Naive B cell (primary cell): ENCODE measurements at regions not wholly inside any gene's neighbourhood (a gene's known extent, or its start where the extent isn't known, plus 50 kb on each side); places are given as distances from the start of the nearest gene placed in this dataset.
"Not testable (repeated sequence)": the region's sequence is repeated elsewhere in the genome, so short reads cannot be mapped to it uniquely, and the experiment has no call there.

Source experiments
- ATAC-seq, 2 donors: fragments of 150-1000 bp; cut with Tn5 transposase; 2 replicates each; pipeline ENCODE4 v1.10.0; 2021; ENCODE audit warnings: low read depth in 2 of 2, mild to moderate bottlenecking in 2 of 2, moderate library complexity in 2 of 2
- DNase-seq: peaks from one replicate; pipeline ENCODE4 v3.0.0; 2022
- H3K27ac Mint-ChIP-seq, 6 donors: one replicate each; pipeline ENCODE4 v1.8.0; 2020 to 2022; ENCODE audit warnings: mild to moderate bottlenecking in 6 of 6, mixed read lengths in 6 of 6, moderate library complexity in 5 of 6, inconsistent platforms in 2 of 6
- H3K27me3 Mint-ChIP-seq, 3 donors: one replicate each; pipeline ENCODE4 v1.8.0; 2021 to 2022; ENCODE audit warnings: mixed read lengths in 3 of 3, mild to moderate bottlenecking in 1 of 3
- H3K36me3 Mint-ChIP-seq, 2 donors: one replicate each; pipeline ENCODE4 v1.8.0; 2020 to 2022; ENCODE audit warnings: mixed read lengths in 2 of 2, inconsistent platforms in 1 of 2, mild to moderate bottlenecking in 1 of 2
- H3K4me1 Mint-ChIP-seq, 3 donors: one replicate each; pipeline ENCODE4 v1.8.0; 2020 to 2022; ENCODE audit warnings: mixed read lengths in 3 of 3, inconsistent platforms in 1 of 3, mild to moderate bottlenecking in 1 of 3, moderate library complexity in 1 of 3
- H3K4me3 Mint-ChIP-seq, 8 donors: one replicate each; pipeline ENCODE4 v1.8.0; 2020 to 2022; ENCODE audit warnings: mild to moderate bottlenecking in 8 of 8, mixed read lengths in 8 of 8, moderate library complexity in 8 of 8, inconsistent platforms in 2 of 8
- H3K9me3 Mint-ChIP-seq, 7 donors: one replicate each; pipeline ENCODE4 v1.8.0; 2020 to 2022; ENCODE audit warnings: mixed read lengths in 7 of 7, mild to moderate bottlenecking in 5 of 7, inconsistent platforms in 2 of 7, moderate library complexity in 1 of 7

DNA sequence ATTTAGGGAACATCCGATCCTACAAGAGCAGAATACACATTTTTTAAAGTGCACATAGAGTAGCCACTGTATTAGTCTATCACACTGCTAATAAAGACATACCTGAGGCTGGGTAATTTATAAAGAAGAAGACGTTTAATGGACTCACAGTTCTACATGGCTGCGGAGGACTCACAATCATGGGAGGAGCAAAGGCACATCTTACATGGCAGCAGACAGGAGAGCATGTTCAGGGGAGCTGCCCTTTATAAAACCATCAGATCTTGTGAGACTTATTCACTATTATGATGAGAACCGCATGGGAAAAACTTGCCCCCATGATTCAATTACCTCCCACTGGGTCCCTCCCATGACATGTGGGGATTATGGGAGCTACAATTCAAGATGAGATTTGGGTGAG is 421.5 kb downstream of the EDEM1 start:
- DNase-seq, H3K36me3 Mint-ChIP-seq, ATAC-seq, H3K4me3 Mint-ChIP-seq, H3K4me1 Mint-ChIP-seq, H3K27ac Mint-ChIP-seq: not testable (repeated sequence)
- peaks cover 0 to 16% (median 4%) of the 10 kb centered on the region in 7 donors for H3K9me3 Mint-ChIP-seq
- peaks cover 0 to 11% (median 0%) of the 10 kb centered on the region in 3 donors for H3K27me3 Mint-ChIP-seq

- Mint-ChIP-seq H3K27me3 (peaks cover 0 to 14% (median 0%) of the 10 kb centered on the region in 3 donors), H3K9me3 (peaks cover 0 to 7% (median 0%) of the 10 kb centered on the region in 7 donors), H3K4me1 (no peaks in the 10 kb centered on the region), H3K27ac (no peak overlapping the region), H3K36me3 (no peaks in the 10 kb centered on the region), H3K4me3 (no peak overlapping the region)
- no peak for DNase-seq
- ATAC-seq = no peak
Measured at GRCh38 chr3:5613599-5613998, 426.1 kb downstream of the EDEM1 start.

- ATAC-seq (no peak), DNase-seq (no peak)
- Mint-ChIP-seq H3K4me1 (no peaks in the 10 kb centered on the region), H3K27ac (no peak overlapping the region), H3K27me3 (peaks cover 0 to 10% (median 0%) of the 10 kb centered on the region in 3 donors), H3K9me3 (peaks cover 0 to 5% (median 0%) of the 10 kb centered on the region in 7 donors), H3K36me3 (no peaks in the 10 kb centered on the region), H3K4me3 (no peak overlapping the region)
Measured at GRCh38 chr3:5616873-5617272, 429.4 kb downstream of the EDEM1 start.

GRCh38 chr3:5618170-5618569 is 430.7 kb downstream of the EDEM1 start:
- peaks cover 0 to 12% (median 3%) of the 10 kb centered on the region in 7 donors for H3K9me3 Mint-ChIP-seq
- H3K27me3 Mint-ChIP-seq = peaks cover 0 to 7% (median 0%) of the 10 kb centered on the region in 3 donors
- no peak overlapping the region for H3K4me3 Mint-ChIP-seq

GRCh38 chr3:5630406-5630805 is 442.9 kb downstream of the EDEM1 start:
- ATAC-seq = no peak
- Mint-ChIP-seq H3K4me1 (no peaks in the 10 kb centered on the region), H3K27me3 (no peaks in the 10 kb centered on the region), H3K27ac (no peak overlapping the region), H3K4me3 (no peak overlapping the region), H3K36me3 (no peaks in the 10 kb centered on the region), H3K9me3 (peaks cover 0 to 4% (median 0%) of the 10 kb centered on the region in 7 donors)
- DNase-seq = no peak

More at GRCh38 chr3:5618170-5618569, 430.7 kb downstream of the EDEM1 start:
- Mint-ChIP-seq H3K27ac (no peak overlapping the region), H3K4me1 (no peaks in the 10 kb centered on the region), H3K36me3 (no peaks in the 10 kb centered on the region)
- ATAC-seq (no peak), DNase-seq (no peak)

DNA sequence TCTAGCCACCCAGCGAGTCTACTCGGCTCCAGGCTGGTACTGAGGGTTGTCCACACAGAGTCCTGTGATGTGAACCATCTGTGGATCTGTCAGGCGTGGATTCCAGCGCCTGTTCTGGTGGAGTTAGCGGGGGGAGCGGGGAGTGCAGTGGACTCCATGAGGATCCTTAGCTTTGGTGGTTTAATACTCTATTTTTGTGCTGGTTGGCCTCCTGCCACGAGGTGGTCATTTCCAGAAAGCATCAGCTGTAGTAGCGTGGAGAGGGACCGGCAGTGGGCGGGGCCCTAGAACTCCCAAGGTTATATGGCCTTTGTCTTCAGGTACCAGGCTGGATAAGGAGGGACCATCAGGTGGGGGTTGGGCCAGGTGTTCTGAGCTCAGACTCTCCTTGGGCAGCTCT is 446.5 kb downstream of the EDEM1 start:
- no peaks in the 10 kb centered on the region for H3K4me1 Mint-ChIP-seq
- H3K27ac Mint-ChIP-seq = no peak overlapping the region
- no peak for ATAC-seq

DNA sequence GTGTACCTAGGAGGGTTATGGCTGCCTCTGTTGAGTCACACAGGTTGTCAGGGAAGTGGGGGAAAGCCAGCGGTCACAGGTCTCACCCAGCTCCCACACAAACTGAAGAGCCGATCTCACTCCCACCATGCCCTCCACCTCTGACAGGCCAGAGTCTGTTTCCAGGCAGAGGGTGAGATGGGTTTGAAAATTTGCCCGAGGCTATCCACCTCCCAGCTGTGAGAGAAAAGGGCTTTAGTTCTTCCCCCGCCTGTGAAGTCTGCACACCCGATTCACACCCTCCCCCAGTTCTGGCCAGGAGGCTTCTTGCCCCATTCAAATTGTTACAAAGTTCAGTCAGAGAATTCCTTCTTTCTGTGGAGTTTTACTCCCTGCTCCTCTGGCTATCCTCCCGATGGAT is 446.9 kb downstream of the EDEM1 start:
- no peak for ATAC-seq
- H3K9me3 Mint-ChIP-seq = peaks cover 4 to 22% (median 15%) of the 10 kb centered on the region in 7 donors
- no peak overlapping the region for H3K27ac Mint-ChIP-seq
- DNase-seq = no peak
- H3K4me3 Mint-ChIP-seq = no peak overlapping the region
- H3K4me1 Mint-ChIP-seq = no peaks in the 10 kb centered on the region
- peaks cover 0 to 15% of the 10 kb centered on the region in 2 donors for H3K36me3 Mint-ChIP-seq
- H3K27me3 Mint-ChIP-seq = no peaks in the 10 kb centered on the region

More for the DNA sequence above, 446.5 kb downstream of the EDEM1 start:
- no peaks in the 10 kb centered on the region for H3K27me3 Mint-ChIP-seq
- H3K9me3 Mint-ChIP-seq = peaks cover 2 to 19% (median 14%) of the 10 kb centered on the region in 7 donors
- no peak overlapping the region for H3K4me3 Mint-ChIP-seq
- DNase-seq = no peak
- H3K36me3 Mint-ChIP-seq = peaks cover 0 to 10% of the 10 kb centered on the region in 2 donors

DNA sequence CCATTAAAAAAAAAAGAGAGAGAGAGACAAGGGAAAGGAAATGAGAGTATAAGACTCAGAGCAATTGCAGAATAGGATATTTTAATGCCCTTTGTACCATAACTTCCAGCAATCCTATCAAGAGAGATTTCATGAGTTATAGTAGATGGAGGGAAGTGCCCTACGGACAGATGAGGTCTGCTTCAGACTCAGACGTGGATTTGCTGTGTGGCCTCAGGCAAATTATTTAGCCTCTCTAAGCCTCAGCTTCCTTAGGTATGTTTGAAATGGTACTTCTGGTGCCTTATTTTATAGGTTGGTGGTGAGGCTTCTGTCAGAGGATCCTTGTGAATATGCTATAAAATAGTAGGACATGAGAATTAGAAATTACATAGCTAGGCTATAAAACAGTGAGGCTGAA is 448.2 kb downstream of the EDEM1 start:
- Mint-ChIP-seq H3K36me3 (peaks cover 0 to 17% of the 10 kb centered on the region in 2 donors), H3K27ac (no peak overlapping the region), H3K27me3 (peaks cover 0 to 1% (median 0%) of the 10 kb centered on the region in 3 donors), H3K9me3 (peaks cover 4 to 24% (median 17%) of the 10 kb centered on the region in 7 donors), H3K4me1 (no peaks in the 10 kb centered on the region), H3K4me3 (no peak overlapping the region)
- no peak for ATAC-seq
- no peak for DNase-seq

DNA sequence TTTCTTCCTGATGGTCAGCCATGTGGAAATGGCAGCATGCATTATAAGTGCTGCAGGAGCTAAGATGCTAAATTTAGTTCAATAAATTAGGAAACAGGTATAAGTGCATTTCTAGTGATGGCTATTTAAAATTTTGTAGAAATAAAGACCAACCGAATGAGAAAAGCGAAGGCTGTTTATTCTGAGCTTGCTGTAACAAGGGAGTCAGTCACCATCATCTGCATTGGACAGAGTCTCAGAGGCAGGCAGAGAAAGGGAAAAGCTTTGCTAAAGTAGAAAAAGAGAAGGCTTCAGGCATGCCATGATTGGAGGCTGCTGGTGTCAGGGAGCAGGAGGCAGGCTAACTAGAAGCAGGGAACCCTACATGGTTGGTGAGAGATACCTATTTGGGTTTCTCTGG is 451.0 kb downstream of the EDEM1 start:
- Mint-ChIP-seq H3K9me3 (peaks cover 12 to 30% (median 22%) of the 10 kb centered on the region in 7 donors), H3K27ac (no peak overlapping the region), H3K27me3 (peaks cover 0 to 5% (median 0%) of the 10 kb centered on the region in 3 donors), H3K4me1 (no peaks in the 10 kb centered on the region), H3K4me3 (no peak overlapping the region), H3K36me3 (peaks cover 0 to 17% of the 10 kb centered on the region in 2 donors)
- DNase-seq = no peak
- no peak for ATAC-seq

GRCh38 chr3:5644773-5645670 is 457.5 kb downstream of the EDEM1 start:
- Mint-ChIP-seq H3K27ac (no peak overlapping the region), H3K9me3 (peaks cover 6 to 17% (median 10%) of the 10 kb centered on the region in 7 donors), H3K36me3 (no peaks in the 10 kb centered on the region), H3K4me3 (no peak overlapping the region), H3K27me3 (peaks cover 0 to 5% (median 0%) of the 10 kb centered on the region in 3 donors), H3K4me1 (no peaks in the 10 kb centered on the region)
- DNase-seq (no peak), ATAC-seq (no peak)

- no peaks in the 10 kb centered on the region for H3K4me1 Mint-ChIP-seq
- no peak overlapping the region for H3K4me3 Mint-ChIP-seq
- H3K27me3 Mint-ChIP-seq = peaks cover 0 to 3% (median 0%) of the 10 kb centered on the region in 3 donors
- no peak overlapping the region for H3K27ac Mint-ChIP-seq
- no peaks in the 10 kb centered on the region for H3K36me3 Mint-ChIP-seq
- ATAC-seq (no peak), DNase-seq (no peak)
- peaks cover 4 to 10% (median 9%) of the 10 kb centered on the region in 7 donors for H3K9me3 Mint-ChIP-seq
Measured at GRCh38 chr3:5645692-5646410, 458.3 kb downstream of the EDEM1 start.

- no peak overlapping the region for H3K27ac Mint-ChIP-seq
- no peak for DNase-seq
- H3K27me3 Mint-ChIP-seq = no peaks in the 10 kb centered on the region
- H3K4me3 Mint-ChIP-seq = no peak overlapping the region
- H3K4me1 Mint-ChIP-seq = no peaks in the 10 kb centered on the region
- ATAC-seq = no peak
- H3K9me3 Mint-ChIP-seq = peaks cover 0 to 14% (median 4%) of the 10 kb centered on the region in 7 donors
- H3K36me3 Mint-ChIP-seq = no peaks in the 10 kb centered on the region
Measured at GRCh38 chr3:5650303-5650702, 462.8 kb downstream of the EDEM1 start.

DNA sequence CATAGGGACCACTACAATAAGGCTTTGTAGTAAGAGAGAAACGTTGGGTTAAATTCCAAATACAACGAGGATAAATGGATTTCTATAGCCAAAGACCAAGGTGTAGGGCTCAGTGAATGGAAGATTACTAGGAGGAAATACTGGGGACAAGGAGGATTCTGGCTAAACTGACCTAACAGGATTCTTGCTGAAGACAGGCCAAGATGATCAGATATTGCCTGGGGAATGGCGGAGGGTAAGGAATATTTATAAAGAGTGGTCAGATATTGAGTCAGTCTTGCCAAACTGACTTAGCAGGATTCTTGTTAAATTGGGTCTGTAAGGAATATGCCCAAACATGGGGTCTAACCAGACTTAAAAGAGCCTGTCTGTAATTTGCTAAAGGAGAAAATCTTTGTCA is 463.8 kb downstream of the EDEM1 start:
- peaks cover 0 to 14% (median 6%) of the 10 kb centered on the region in 7 donors for H3K9me3 Mint-ChIP-seq
- H3K36me3 Mint-ChIP-seq = peaks cover 0 to under 1% of the 10 kb centered on the region in 2 donors
- ATAC-seq = no peak
- no peak overlapping the region for H3K4me3 Mint-ChIP-seq
- H3K27me3 Mint-ChIP-seq = no peaks in the 10 kb centered on the region
- DNase-seq = no peak
- H3K27ac Mint-ChIP-seq = no peak overlapping the region
- no peaks in the 10 kb centered on the region for H3K4me1 Mint-ChIP-seq
